GM12878 (cell line): ENCODE measurements at regions not wholly inside any gene's neighbourhood (a gene's known extent, or its start where the extent isn't known, plus 50 kb on each side); places are given as distances from the start of the nearest gene placed in this dataset.

Source experiments
- ATAC-seq: fragments of 200-7000 bp; cut with Tn5 transposase; 3 replicates; pipeline ENCODE4 v1.9.1; 2020; ENCODE audit warnings: mild to moderate bottlenecking, moderate library complexity
- BruUV-seq: library from RNA; stranded (reverse); fragments of 400-500 nt; replicated peaks from 2 replicates; lab custom pipeline; 2021; lab: Mats Ljungman, UMichigan
- CTCF ChIA-PET: fragments of 300-600 bp; sonication (Branson Sonifier 250); formaldehyde crosslinking; extraction: SDS; loops from one replicate; lab custom pipeline; 2021; ENCODE audit warnings: inconsistent platforms; lab: Yijun Ruan, JAX
- POLR2A ChIA-PET: fragments of 350-600 bp; formaldehyde crosslinking; extraction: SDS; loops from one replicate; lab custom pipeline; 2021; ENCODE audit warnings: inconsistent platforms; lab: Charles Lee
- RAD21 ChIA-PET: fragments of 300-600 bp; sonication (Branson Sonifier 250); formaldehyde crosslinking; loops from one replicate; lab custom pipeline; 2023; ENCODE audit warnings: antibody characterized with exemption; ENCODE audit not compliant: unreplicated experiment; lab: Charles Lee
- SMC1A ChIA-PET: fragments of 300-600 bp; sonication (Branson Sonifier 250); formaldehyde crosslinking; loops from one replicate; lab custom pipeline; 2023; ENCODE audit not compliant: unreplicated experiment, uncharacterized antibody; lab: Charles Lee
- DNase-seq: peaks from one replicate; pipeline ENCODE4 v3.0.0-alpha.2; 2011; ENCODE audit warnings: low read depth, low spot score
- FAIRE-seq: peaks from 3 replicates; lab custom pipeline; 2011; peaks lifted over from hg19 to GRCh38; lab: Jason Lieb, UNC
- H2AFZ ChIP-seq: 2 replicates; pipeline ENCODE4 v1.6.0; 2011; ENCODE audit warnings: low read depth, low read length, control low read depth; ENCODE audit not compliant: control insufficient read depth
- H3K27ac ChIP-seq: 2 replicates; pipeline ENCODE4 v1.5.1; 2011; ENCODE audit warnings: control low read depth; ENCODE audit not compliant: control insufficient read depth, insufficient read depth
- H3K27me3 ChIP-seq, 2 experiments: replicated peaks in 1 of 2; 2 replicates each; pipeline versions ENCODE4 v1.6.0 to v1.6.1; 2011; ENCODE audit warnings: low read length in 1 of 2; ENCODE audit not compliant: control insufficient read depth in 2 of 2, insufficient read depth in 2 of 2
- H3K36me3 ChIP-seq, 2 experiments: 2 replicates each; pipeline ENCODE4 v1.5.1; 2011; ENCODE audit warnings: low read length in 1 of 2; ENCODE audit not compliant: control insufficient read depth in 2 of 2, insufficient read depth in 2 of 2
- H3K4me1 ChIP-seq: 2 replicates; pipeline ENCODE4 v1.6.1; 2011; ENCODE audit warnings: mild to moderate bottlenecking, low read length, moderate library complexity, mixed read lengths; ENCODE audit not compliant: control insufficient read depth, insufficient read depth
- H3K4me2 ChIP-seq: 2 replicates; pipeline ENCODE4 v1.6.0; 2011; ENCODE audit warnings: control low read depth; ENCODE audit not compliant: control insufficient read depth, insufficient read depth
- H3K4me3 ChIP-seq: fragments of 200-600 bp; sonication (generic); 2 replicates; pipeline ENCODE4 v1.5.1; 2016
- H3K79me2 ChIP-seq: 2 replicates; pipeline ENCODE4 v1.6.0; 2011; ENCODE audit warnings: low read length; ENCODE audit not compliant: control insufficient read depth, insufficient read depth
- H3K9ac ChIP-seq: 2 replicates; pipeline ENCODE4 v1.8.0; 2011; ENCODE audit warnings: low read length, control low read depth, mixed read lengths; ENCODE audit not compliant: control insufficient read depth, insufficient read depth
- H3K9me3 ChIP-seq: replicated peaks from 3 replicates; pipeline ENCODE4 v1.5.1; 2011; ENCODE audit warnings: mild to moderate bottlenecking, low read length; ENCODE audit not compliant: control insufficient read depth, insufficient read depth
- H4K20me1 ChIP-seq: 2 replicates; pipeline ENCODE4 v1.6.0; 2011; ENCODE audit not compliant: control insufficient read depth, insufficient read depth
- ATF3 ChIP-seq: IDR thresholded peaks from 2 replicates; pipeline ENCODE4 v1.6.1; 2011; ENCODE audit warnings: low read depth, mild to moderate bottlenecking, low read length, moderate library complexity, borderline replicate concordance; ENCODE audit errors: extremely low read depth
- CHD4 ChIP-seq: fragments of 200-600 bp; sonication (generic); IDR thresholded peaks from 2 replicates; pipeline ENCODE4 v1.6.1; 2016; ENCODE audit warnings: mild to moderate bottlenecking
- EGR1 ChIP-seq, 2 experiments: IDR thresholded peaks; 1 replicate in 1 of 2; 2 replicates in 1 of 2; pipeline ENCODE4 v1.6.1; 2011 to 2012; ENCODE audit warnings: low read depth in 2 of 2, low read length in 2 of 2, borderline replicate concordance in 1 of 2, mild to moderate bottlenecking in 1 of 2, moderate library complexity in 1 of 2
- HDAC2 ChIP-seq: fragments of 200-600 bp; sonication (generic); IDR thresholded peaks from 2 replicates; pipeline ENCODE4 v1.6.1; 2017
- KDM1A ChIP-seq: fragments of 200-600 bp; sonication (generic); IDR thresholded peaks from 2 replicates; pipeline ENCODE4 v1.6.1; 2016; ENCODE audit warnings: borderline replicate concordance
- MYC ChIP-seq: IDR thresholded peaks from 2 replicates; pipeline ENCODE4 v1.6.1; 2011; ENCODE audit warnings: mild to moderate bottlenecking, low read length, moderate library complexity, inconsistent platforms; ENCODE audit not compliant: insufficient read depth, insufficient replicate concordance, insufficient read length, severe bottlenecking
- SMARCA5 ChIP-seq: fragments of 450-650 bp; IDR thresholded peaks from 2 replicates; pipeline ENCODE4 v1.6.1; 2017; ENCODE audit warnings: mild to moderate bottlenecking
- SMC3 ChIP-seq: IDR thresholded peaks from 2 replicates; pipeline ENCODE4 v1.6.1; 2011; ENCODE audit warnings: low read length, improper control_type of control experiment, borderline replicate concordance
- WGBS: methylation state at CpG from one replicate; pipeline ENCODE4 v1.1.6; 2016; ENCODE audit warnings: low lambda C conversion rate; ENCODE audit not compliant: insufficient replicate concordance, insufficient coverage; ENCODE audit errors: missing lambda C conversion rate; 5-methylcytosine and 5-hydroxymethylcytosine counted together
- in situ Hi-C: fragments of 300-500 bp; cut with MboI; formaldehyde crosslinking; loops from 9 replicates; pipeline ENCODE4 v1.14.3; 2018; ENCODE audit warnings: mixed read lengths
- intact Hi-C: fragments of 100-400 bp; cut with micrococcal nuclease; formaldehyde crosslinking; loops from one replicate; pipeline ENCODE4 v1.14.2; 2022; ENCODE audit not compliant: unreplicated experiment
- TF ChIP-seq, protein P1 (sequence below): fragments of 450-650 bp; formaldehyde crosslinking; IDR thresholded peaks from 2 replicates; pipeline ENCODE4 v1.4.0; 2022; ENCODE audit warnings: mild to moderate bottlenecking, moderate library complexity

DNA sequence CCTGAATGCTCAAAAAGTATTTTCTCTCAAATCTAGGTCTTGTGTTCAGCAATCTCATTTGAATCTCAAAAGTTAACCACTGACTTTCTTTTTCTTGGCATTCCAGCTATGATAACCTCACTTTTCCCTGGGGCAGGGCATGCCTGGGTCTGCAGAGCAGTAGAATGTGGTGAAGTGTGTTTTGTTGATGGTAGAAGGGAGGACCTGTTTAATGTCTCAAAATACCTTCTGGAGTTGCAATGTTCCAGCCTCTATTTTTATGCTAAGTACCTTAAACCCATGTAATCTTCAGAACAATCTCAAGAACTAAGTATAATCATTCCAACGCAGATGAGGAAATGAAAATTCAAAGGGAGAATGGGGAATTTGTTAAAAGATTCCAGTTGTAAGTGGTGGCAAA is 82.1 kb upstream of the FUT8 start:
- no peak for FAIRE-seq
- ATAC-seq: no peak
- no peaks in the 10 kb centered on the region for H4K20me1 ChIP-seq
- no peaks in the 10 kb centered on the region for H3K9me3 ChIP-seq
- H3K4me2 ChIP-seq: no peak overlapping the region
- no peak overlapping the region for H3K4me3 ChIP-seq
- in situ Hi-C loops: no loop called here
- H3K4me1 ChIP-seq: peaks cover 32% of the 10 kb centered on the region
- ChIA-PET SMC1A (interaction anchor here (5.6 kb wide), 1 partner anchor 10 kb away, joined by 82 read pairs; no protein-coding TSS in a partner anchor), POLR2A (interaction anchor here (0.9 to 1.4 kb wide), 2 partner anchors 9 to 24 kb away, joined by 3 to 4 read pairs; no protein-coding TSS in a partner anchor), RAD21 (interaction anchor here (5.5 kb wide), 1 partner anchor 10 kb away, joined by 40 read pairs; no protein-coding TSS in a partner anchor), CTCF (interaction anchor here (1.3 kb wide), 2 partner anchors 9 to 85 kb away, joined by 4 to 7 read pairs; no protein-coding TSS in a partner anchor)
- H2AFZ ChIP-seq: no peak overlapping the region
- WGBS: 0% methylated on average over 1 of the region's 1 CpG
- TF ChIP-seq ATF3 (no peak), CHD4 (no peak), KDM1A (no peak)
- no peaks in the 10 kb centered on the region for H3K36me3 ChIP-seq
- DNase-seq: no peak
- no peak overlapping the region for H3K27ac ChIP-seq
- intact Hi-C loops: no loop called here
- no peak overlapping the region for H3K9ac ChIP-seq
- H3K27me3 ChIP-seq: no peaks in the 10 kb centered on the region
- no TSS peak for BruUV-seq
- no peaks in the 10 kb centered on the region for H3K79me2 ChIP-seq

DNA sequence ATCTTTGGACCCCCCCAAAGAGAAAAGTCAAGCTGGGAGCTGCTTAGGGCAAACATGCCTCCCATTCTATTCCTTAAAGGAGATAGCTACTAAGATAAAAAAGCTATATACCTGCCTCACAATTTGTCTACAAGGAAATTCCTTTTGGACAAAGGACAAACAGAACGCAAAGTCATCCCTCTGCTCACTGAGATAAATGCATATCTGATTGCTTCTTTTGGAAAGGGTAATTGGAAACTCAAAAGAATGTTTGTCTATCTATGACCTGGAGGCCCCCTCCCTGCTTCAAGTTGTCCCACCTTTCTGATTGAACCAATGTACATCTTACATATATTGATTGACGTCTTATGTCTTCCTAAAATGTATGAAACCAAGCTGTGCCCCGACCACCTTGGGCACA is 80.9 kb upstream of the FUT8 start:
- no peak for DNase-seq
- CTCF ChIA-PET: interaction anchor here (1.3 to 4.5 kb wide), 3 partner anchors 10 to 84 kb away, joined by 7 to 29 read pairs (median 12); no protein-coding TSS in a partner anchor
- no peaks in the 10 kb centered on the region for H3K9me3 ChIP-seq
- no peaks in the 10 kb centered on the region for H4K20me1 ChIP-seq
- no peak overlapping the region for H3K4me2 ChIP-seq
- no peak for FAIRE-seq
- no peak overlapping the region for H3K27ac ChIP-seq
- H3K4me1 ChIP-seq: peaks cover 43% of the 10 kb centered on the region
- in situ Hi-C loops (no loop called here), intact Hi-C loops (no loop called here)
- SMC1A ChIA-PET: interaction anchor here (0.8 to 5.6 kb wide), 8 partner anchors 11 to 493 kb away, joined by 3 to 82 read pairs (median 4); no protein-coding TSS in a partner anchor
- no peak overlapping the region for H3K4me3 ChIP-seq
- RAD21 ChIA-PET: interaction anchor here (1.4 to 5.5 kb wide), 5 partner anchors 11 to 80 kb away, joined by 4 to 40 read pairs (median 6); partner anchors contain the start of gene FUT8
- ATAC-seq: no peak
- BruUV-seq: no TSS peak
- no peaks in the 10 kb centered on the region for H3K79me2 ChIP-seq
- no peak overlapping the region for H3K9ac ChIP-seq
- TF ChIP-seq MYC (no peak), SMARCA5 (no peak), HDAC2 (no peak), SMC3 (no peak), EGR1 (IDR thresholded peaks at IDR 0.05; ENCODE audit: borderline replicate concordance in 1 of 2, low read depth in 2 of 2, low read length in 2 of 2) (no peak)
- TF ChIP-seq, protein P1, sequence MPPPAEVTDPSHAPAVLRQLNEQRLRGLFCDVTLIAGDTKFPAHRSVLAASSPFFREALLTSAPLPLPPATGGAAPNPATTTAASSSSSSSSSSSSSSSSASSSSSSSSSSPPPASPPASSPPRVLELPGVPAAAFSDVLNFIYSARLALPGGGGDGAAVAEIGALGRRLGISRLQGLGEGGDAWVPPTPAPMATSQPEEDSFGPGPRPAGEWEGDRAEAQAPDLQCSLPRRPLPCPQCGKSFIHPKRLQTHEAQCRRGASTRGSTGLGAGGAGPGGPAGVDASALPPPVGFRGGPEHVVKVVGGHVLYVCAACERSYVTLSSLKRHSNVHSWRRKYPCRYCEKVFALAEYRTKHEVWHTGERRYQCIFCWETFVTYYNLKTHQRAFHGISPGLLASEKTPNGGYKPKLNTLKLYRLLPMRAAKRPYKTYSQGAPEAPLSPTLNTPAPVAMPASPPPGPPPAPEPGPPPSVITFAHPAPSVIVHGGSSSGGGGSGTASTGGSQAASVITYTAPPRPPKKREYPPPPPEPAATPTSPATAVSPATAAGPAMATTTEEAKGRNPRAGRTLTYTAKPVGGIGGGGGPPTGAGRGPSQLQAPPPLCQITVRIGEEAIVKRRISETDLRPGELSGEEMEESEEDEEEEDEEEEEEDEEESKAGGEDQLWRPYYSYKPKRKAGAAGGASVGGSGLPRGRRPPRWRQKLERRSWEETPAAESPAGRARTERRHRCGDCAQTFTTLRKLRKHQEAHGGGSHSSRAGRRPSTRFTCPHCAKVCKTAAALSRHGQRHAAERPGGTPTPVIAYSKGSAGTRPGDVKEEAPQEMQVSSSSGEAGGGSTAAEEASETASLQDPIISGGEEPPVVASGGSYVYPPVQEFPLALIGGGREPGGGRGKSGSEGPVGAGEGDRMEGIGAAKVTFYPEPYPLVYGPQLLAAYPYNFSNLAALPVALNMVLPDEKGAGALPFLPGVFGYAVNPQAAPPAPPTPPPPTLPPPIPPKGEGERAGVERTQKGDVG (CRISPR knock-in tag): no peak
- H3K27me3 ChIP-seq: no peaks in the 10 kb centered on the region
- H2AFZ ChIP-seq: no peak overlapping the region
- no peaks in the 10 kb centered on the region for H3K36me3 ChIP-seq
- POLR2A ChIA-PET: interaction anchor here (0.5 to 1.8 kb wide), 4 partner anchors 16 to 120 kb away, joined by 3 to 6 read pairs (median 4); no protein-coding TSS in a partner anchor
- 76% methylated on average over 3 of the region's 3 CpGs for WGBS
